HepG2 (cell line): ENCODE measurements at regions not wholly inside any gene's neighbourhood (a gene's known extent, or its start where the extent isn't known, plus 50 kb on each side); places are given as distances from the start of the nearest gene placed in this dataset.

ENCODE experiments used
- ATAC-seq: fragments of 200-7000 bp; cut with Tn5 transposase; 3 replicates; pipeline ENCODE4 v1.9.1; 2020; ENCODE audit warnings: mild to moderate bottlenecking, moderate library complexity
- BruUV-seq: library from RNA; stranded (reverse); fragments of 400-500 nt; replicated peaks from 2 replicates; lab custom pipeline; 2021; lab: Mats Ljungman, UMichigan
- CTCF ChIA-PET: fragments of 300-600 bp; formaldehyde crosslinking; extraction: SDS; loops from one replicate; lab custom pipeline; 2021; ENCODE audit warnings: low total read pairs, inconsistent platforms, low intra/inter-chr PET ratio; lab: Yijun Ruan, JAX
- POLR2A ChIA-PET: fragments of 350-600 bp; sonication (Branson Sonifier 250); formaldehyde crosslinking; loops from one replicate; lab custom pipeline; 2020; ENCODE audit warnings: antibody characterized with exemption, inconsistent platforms; lab: Yijun Ruan, JAX
- DNase-seq: peaks from one replicate; pipeline ENCODE4 v3.0.0-alpha.2; 2015; ENCODE audit warnings: low spot score
- FAIRE-seq: peaks from 3 replicates; lab custom pipeline; 2011; peaks lifted over from hg19 to GRCh38; lab: Jason Lieb, UNC
- H2AFZ ChIP-seq: one replicate; pipeline ENCODE4 v1.6.1; 2011; ENCODE audit warnings: low read length, inconsistent platforms
- H3K27ac ChIP-seq: fragments of 300-600 bp; 3 replicates; pipeline ENCODE4 v1.8.0; 2011; ENCODE audit warnings: mixed run types, mild to moderate bottlenecking, mixed read lengths, low read length, inconsistent platforms; ENCODE audit not compliant: insufficient read depth; ENCODE audit errors: extremely low read length
- H3K27me3 ChIP-seq, 2 experiments: fragments of 200-600 bp in 1 of 2; 2 replicates in 1 of 2; 3 replicates in 1 of 2; pipeline versions ENCODE4 v1.6.0 to v1.8.0; 2011; ENCODE audit warnings: low read length in 2 of 2, mild to moderate bottlenecking in 2 of 2, moderate library complexity in 2 of 2, inconsistent platforms in 1 of 2; ENCODE audit not compliant: insufficient read depth in 2 of 2, control insufficient read depth in 1 of 2
- H3K36me3 ChIP-seq, 2 experiments: fragments of 200-600 bp in 1 of 2; replicated peaks in 1 of 2; 2 replicates in 1 of 2; 3 replicates in 1 of 2; pipeline versions ENCODE4 v1.5.1 to v1.8.0; 2011; ENCODE audit warnings: low read length in 2 of 2, inconsistent platforms in 1 of 2; ENCODE audit not compliant: insufficient read depth in 2 of 2, control insufficient read depth in 1 of 2
- H3K4me1 ChIP-seq: 2 replicates; pipeline ENCODE4 v1.5.1; 2012; ENCODE audit warnings: low read length, inconsistent platforms; ENCODE audit not compliant: insufficient read depth
- H3K4me2 ChIP-seq: 2 replicates; pipeline ENCODE4 v1.6.0; 2011; ENCODE audit warnings: low read depth, low read length, inconsistent platforms
- H3K4me3 ChIP-seq, 3 experiments: fragments of 200-600 bp in 1 of 3; sonication (generic), shearing (Covaris generic) in 1 of 3; replicated peaks in 1 of 3; 2 replicates each; pipeline ENCODE4 v1.5.1; 2011 to 2016; ENCODE audit warnings: low read length in 3 of 3, inconsistent platforms in 2 of 3, low read depth in 2 of 3, mild to moderate bottlenecking in 2 of 3, control low read depth in 1 of 3, mixed read lengths in 1 of 3; ENCODE audit not compliant: insufficient read depth in 1 of 3
- H3K79me2 ChIP-seq: one replicate; pipeline ENCODE4 v1.6.1; 2011; ENCODE audit warnings: low read length, inconsistent platforms; ENCODE audit not compliant: insufficient read depth
- H3K9ac ChIP-seq: 2 replicates; pipeline ENCODE4 v1.6.0; 2011; ENCODE audit warnings: mild to moderate bottlenecking, low read depth, low read length, inconsistent platforms; ENCODE audit not compliant: insufficient read depth
- H3K9me3 ChIP-seq: 2 replicates; pipeline ENCODE4 v1.5.1; 2012; ENCODE audit warnings: mild to moderate bottlenecking, low read length
- H4K20me1 ChIP-seq: 2 replicates; pipeline ENCODE4 v1.6.0; 2011; ENCODE audit warnings: inconsistent platforms, mild to moderate bottlenecking, low read length, moderate library complexity; ENCODE audit not compliant: insufficient read depth
- ASH2L ChIP-seq: fragments of 300-600, 200-600 bp; sonication (generic); IDR thresholded peaks from 2 replicates; pipeline ENCODE4 v1.7.0; 2017; ENCODE audit warnings: low read depth, mild to moderate bottlenecking, moderate library complexity, mixed read lengths, low read length; ENCODE audit not compliant: insufficient read length
- ATF4 ChIP-seq, 2 experiments: fragments of 450-650 bp in 1 of 2; sonication (generic) in 1 of 2; formaldehyde crosslinking; IDR thresholded peaks; 2 replicates each; pipeline versions ENCODE4 v1.5.0 to v1.8.0; 2020 to 2022; ENCODE audit warnings: mild to moderate bottlenecking in 1 of 2, missing genetic modification reagents in 1 of 2
- GABPB1 ChIP-seq: IDR thresholded peaks from 2 replicates; pipeline ENCODE4 v1.6.1; 2016; ENCODE audit warnings: mild to moderate bottlenecking, missing genetic modification reagents, moderate library complexity, missing compliant biosample characterization
- HNF1A ChIP-seq, 2 experiments: sonication (generic) in 1 of 2; formaldehyde crosslinking in 1 of 2; IDR thresholded peaks; 2 replicates each; pipeline versions ENCODE4 v1.4.0 to v1.6.1; 2016 to 2020; ENCODE audit warnings: borderline replicate concordance in 1 of 2, low read depth in 1 of 2, mild to moderate bottlenecking in 1 of 2, missing genetic modification reagents in 1 of 2
- LBX2 ChIP-seq: sonication (generic); formaldehyde crosslinking; IDR thresholded peaks from 2 replicates; pipeline ENCODE4 v1.5.0; 2020; ENCODE audit warnings: missing genetic modification reagents, mild to moderate bottlenecking, borderline replicate concordance
- MXD4 ChIP-seq: IDR thresholded peaks from 2 replicates; pipeline ENCODE4 v1.6.1; 2016; ENCODE audit warnings: mild to moderate bottlenecking, missing biosample characterization, missing genetic modification reagents
- MYC ChIP-seq: sonication (generic); formaldehyde crosslinking; IDR thresholded peaks from 2 replicates; pipeline ENCODE4 v1.9.0; 2021; ENCODE audit warnings: missing genetic modification reagents, borderline replicate concordance
- RBAK ChIP-seq: sonication (generic); formaldehyde crosslinking; IDR thresholded peaks from 2 replicates; pipeline ENCODE4 v1.5.1; 2020; ENCODE audit warnings: mild to moderate bottlenecking, missing genetic modification reagents
- SYNCRIP ChIP-seq: fragments of 200-400 bp; formaldehyde crosslinking; IDR thresholded peaks from 2 replicates; pipeline ENCODE4 v1.6.1; 2018; ENCODE audit warnings: mild to moderate bottlenecking, low read depth, low read length; ENCODE audit not compliant: insufficient read depth
- TGIF2 ChIP-seq: IDR thresholded peaks from 2 replicates; pipeline ENCODE4 v1.6.1; 2016; ENCODE audit warnings: control low read depth, missing compliant biosample characterization
- ZBTB3 ChIP-seq: sonication (generic); formaldehyde crosslinking; IDR thresholded peaks from 2 replicates; pipeline ENCODE4 v1.4.0; 2020; ENCODE audit warnings: low read depth, mild to moderate bottlenecking, moderate library complexity, missing genetic modification reagents, borderline replicate concordance
- ZNF280D ChIP-seq: sonication (generic); formaldehyde crosslinking; IDR thresholded peaks from 2 replicates; pipeline ENCODE4 v1.5.1; 2020; ENCODE audit warnings: mild to moderate bottlenecking, missing genetic modification reagents
- ZNF468 ChIP-seq: sonication (generic); formaldehyde crosslinking; IDR thresholded peaks from 2 replicates; pipeline ENCODE4 v1.8.0; 2022; ENCODE audit warnings: mild to moderate bottlenecking, moderate library complexity, missing genetic modification reagents
- ZNF557 ChIP-seq: sonication (generic); formaldehyde crosslinking; IDR thresholded peaks from 2 replicates; pipeline ENCODE4 v1.4.0; 2020; ENCODE audit warnings: missing genetic modification reagents
- WGBS: methylation state at CpG from one replicate; pipeline ENCODE4 v1.1.6; 2017; ENCODE audit warnings: low lambda C conversion rate; 5-methylcytosine and 5-hydroxymethylcytosine counted together
- in situ Hi-C: cut with HindIII; loops from 2 replicates; pipeline ENCODE4 v1.10.0; 2017; ENCODE audit warnings: low pct_unique_long_range_greater_than_20kb; ENCODE audit not compliant: extremely low pct_ligation_motif_present
- intact Hi-C: fragments of 100-400 bp; cut with micrococcal nuclease; formaldehyde crosslinking; loops from one replicate; pipeline ENCODE4 v1.10.0; 2022; ENCODE audit not compliant: unreplicated experiment

GRCh38 chr6:139932671-139933070, 558.2 kb upstream of the CITED2 start:
- Histone ChIP-seq H3K36me3 (no peaks in the 10 kb centered on the region), H3K4me2 (no peak overlapping the region), H3K9ac (no peak overlapping the region), H2AFZ (no peak overlapping the region), H3K9me3 (no peaks in the 10 kb centered on the region), H3K4me1 (no peaks in the 10 kb centered on the region), H3K27me3 (no peaks in the 10 kb centered on the region), H3K79me2 (no peaks in the 10 kb centered on the region), H4K20me1 (no peaks in the 10 kb centered on the region), H3K27ac (no peak overlapping the region), H3K4me3 (no peak overlapping the region)
- intact Hi-C loops (no loop called here), in situ Hi-C loops (no loop called here)
- no peak for DNase-seq
- WGBS, result 18% methylated on average over 3 of the region's 3 CpGs
- ChIA-PET CTCF (no interaction called here), POLR2A (no interaction called here)
- FAIRE-seq, result no peak
- TF ChIP-seq GABPB1 (CRISPR knock-in tag) (no peak), LBX2 (CRISPR knock-in tag) (no peak), TGIF2 (CRISPR knock-in tag) (no peak), SYNCRIP (no peak), HNF1A (IDR thresholded peaks at IDR 0.05; ENCODE audit: low read depth) (no peak), HNF1A (CRISPR knock-in tag; IDR thresholded peaks at IDR 0.05; ENCODE audit: borderline replicate concordance) (no peak), ZNF280D (CRISPR knock-in tag) (no peak), ZBTB3 (CRISPR knock-in tag) (no peak), MXD4 (CRISPR knock-in tag) (no peak), RBAK (CRISPR knock-in tag) (no peak), ZNF557 (CRISPR knock-in tag) (no peak), ATF4 (CRISPR knock-in tag; IDR thresholded peaks at IDR 0.05) (no peak), ZNF468 (CRISPR knock-in tag) (no peak), ASH2L (no peak), MYC (CRISPR knock-in tag) (no peak)
- BruUV-seq, result no TSS peak
- no peak for ATAC-seq
